ENCODE measurements at regions not wholly inside any gene's neighbourhood (a gene's known extent, or its start where the extent isn't known, plus 50 kb on each side); places are given as distances from the start of the nearest gene placed in this dataset.
"Not testable (repeated sequence)": the region's sequence is repeated elsewhere in the genome, so short reads cannot be mapped to it uniquely, and the experiment has no call there.

GRCh38 chr4:17008834-17009345 lies 110.4 kb upstream of the LDB2 start:
- DNase-seq (ENCODE audit: low spot score), result no peak
- in situ Hi-C loops (cut with HindIII; ENCODE audit: low sequenced_read_pairs), result no loop called here

- DNase-seq (ENCODE audit: low spot score); in situ Hi-C loops (cut with HindIII; ENCODE audit: low sequenced_read_pairs): not testable (repeated sequence)
These were observed 105.4 kb upstream of the LDB2 start for GRCh38 chr4:17003606-17004392.

DNA sequence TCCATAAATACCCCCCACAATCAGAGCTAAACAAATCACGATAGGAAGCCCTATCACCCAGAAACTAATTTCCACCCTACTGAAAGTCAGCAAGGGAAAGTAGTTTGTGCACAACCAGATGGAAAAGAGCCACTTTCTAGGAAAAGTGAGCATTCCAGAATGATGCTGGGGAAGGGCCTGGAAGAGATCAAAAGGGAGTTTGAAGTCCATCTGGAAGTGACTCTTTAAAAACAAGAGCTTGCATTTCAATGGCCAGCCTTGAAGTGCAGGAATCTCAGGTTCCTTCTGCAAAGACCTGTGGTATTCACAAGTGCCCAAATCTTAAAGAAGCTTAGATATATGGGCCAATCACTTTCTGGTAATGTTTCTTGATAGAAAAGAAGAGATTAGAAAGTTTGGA lies 97.0 kb upstream of the LDB2 start:
- in situ Hi-C loops (cut with HindIII; ENCODE audit: low sequenced_read_pairs), result no loop called here
- DNase-seq (ENCODE audit: low spot score), result no peak

- in situ Hi-C loops (cut with HindIII; ENCODE audit: low sequenced_read_pairs), result no loop called here
- no peak for DNase-seq (ENCODE audit: low spot score)
These were observed 95.8 kb upstream of the LDB2 start for GRCh38 chr4:16993956-16994840.

GRCh38 chr4:16992566-16993225 lies 94.3 kb upstream of the LDB2 start:
- no peak for DNase-seq (ENCODE audit: low spot score)
- in situ Hi-C loops (cut with HindIII; ENCODE audit: low sequenced_read_pairs), result no loop called here

DNA sequence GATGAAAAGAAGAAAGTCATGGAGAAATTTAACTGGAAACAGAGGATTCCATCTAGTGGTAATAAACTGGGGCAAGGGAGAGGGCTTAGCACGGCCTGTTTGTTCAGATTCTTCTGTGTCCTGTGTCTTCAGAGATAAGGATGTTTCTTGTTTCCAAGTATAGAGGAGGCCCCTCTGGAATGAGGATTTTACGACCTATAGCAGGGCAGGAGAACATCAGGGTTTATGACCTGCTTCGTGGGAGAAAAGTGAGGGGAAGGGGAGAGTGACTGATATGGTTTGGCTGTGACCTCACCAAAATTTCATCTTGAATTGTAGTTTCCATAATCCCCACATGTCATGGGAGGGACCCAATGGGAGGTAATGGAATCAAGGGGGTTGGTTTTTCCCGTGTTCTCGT lies 93.0 kb upstream of the LDB2 start:
- in situ Hi-C loops (cut with HindIII; ENCODE audit: low sequenced_read_pairs), result no loop called here
- DNase-seq (ENCODE audit: low spot score), result no peak

GRCh38 chr4:16989371-16989770 lies 90.9 kb upstream of the LDB2 start:
- DNase-seq (ENCODE audit: low spot score), result no peak
- in situ Hi-C loops (cut with HindIII; ENCODE audit: low sequenced_read_pairs), result no loop called here

GRCh38 chr4:16988814-16989213 lies 90.4 kb upstream of the LDB2 start:
- in situ Hi-C loops (cut with HindIII; ENCODE audit: low sequenced_read_pairs), result no loop called here
- no peak for DNase-seq (ENCODE audit: low spot score)

DNA sequence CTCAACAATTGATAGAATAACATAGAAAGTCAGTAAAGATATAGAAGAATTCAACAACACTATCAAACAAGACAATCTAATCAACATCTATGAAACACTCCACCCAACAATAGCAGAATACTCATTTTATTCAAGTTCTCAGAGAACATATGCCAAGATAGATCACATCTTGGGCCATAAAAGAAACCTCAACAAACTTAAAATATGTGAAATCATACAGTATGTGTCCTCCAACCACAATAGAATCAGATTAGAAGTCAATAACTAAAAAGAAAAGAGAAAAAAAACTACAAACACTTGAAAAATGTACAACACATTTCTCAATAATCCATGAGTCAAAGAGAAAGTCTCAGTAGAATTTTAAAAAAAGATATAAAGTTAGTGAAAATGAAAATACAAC lies 78.6 kb upstream of the LDB2 start:
- no peak for DNase-seq (ENCODE audit: low spot score)
- in situ Hi-C loops (cut with HindIII; ENCODE audit: low sequenced_read_pairs), result no loop called here

DNA sequence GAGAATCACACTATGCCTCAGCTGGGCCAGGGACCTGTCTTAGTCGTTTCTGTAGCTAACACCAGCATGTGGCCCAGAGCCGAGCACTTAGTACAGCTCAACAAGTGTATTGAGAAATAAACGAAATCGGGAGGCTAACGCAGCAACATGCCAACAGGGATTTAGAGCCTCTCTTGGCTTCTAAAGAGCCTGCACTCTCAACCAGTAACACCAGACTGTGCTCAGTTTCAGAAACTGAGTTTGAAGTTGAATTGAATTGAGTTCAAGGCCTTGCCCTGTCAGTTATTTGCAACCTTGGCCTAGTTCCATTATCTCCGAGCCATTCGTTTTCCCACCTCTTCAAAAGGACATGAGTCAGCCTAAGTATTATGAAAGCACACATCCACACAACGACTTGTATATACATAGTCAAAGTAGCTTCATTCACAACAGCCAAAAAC lies 71.3 kb upstream of the LDB2 start:
- in situ Hi-C loops (cut with HindIII; ENCODE audit: low sequenced_read_pairs), result no loop called here

DNA sequence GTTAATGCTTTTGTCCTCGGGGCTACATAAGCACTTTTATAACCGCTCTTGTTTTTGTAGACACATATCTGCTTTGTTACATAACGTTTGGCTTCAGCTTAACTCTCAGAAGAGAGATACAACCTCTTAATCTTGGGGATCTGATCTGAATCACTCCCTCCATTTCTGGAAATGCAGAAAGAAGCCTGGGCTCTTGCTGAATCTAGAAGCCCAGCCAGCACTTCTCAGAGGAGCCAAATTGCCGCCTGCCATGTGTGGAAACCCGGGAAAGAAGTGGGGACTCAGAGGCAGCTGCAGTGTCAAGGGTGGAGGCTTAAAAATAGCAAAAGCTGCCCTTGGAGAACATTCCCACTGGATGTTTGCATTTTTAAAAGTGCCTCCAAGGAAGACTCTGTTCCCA lies 69.3 kb upstream of the LDB2 start:
- in situ Hi-C loops (cut with HindIII; ENCODE audit: low sequenced_read_pairs), result no loop called here
- no peak for DNase-seq (ENCODE audit: low spot score)

More for the DNA sequence above, 71.3 kb upstream of the LDB2 start:
- no peak for DNase-seq (ENCODE audit: low spot score)

GRCh38 chr4:16959305-16959704 lies 60.9 kb upstream of the LDB2 start:
- in situ Hi-C loops (cut with HindIII; ENCODE audit: low sequenced_read_pairs), result no loop called here
- DNase-seq (ENCODE audit: low spot score), result no peak

DNA sequence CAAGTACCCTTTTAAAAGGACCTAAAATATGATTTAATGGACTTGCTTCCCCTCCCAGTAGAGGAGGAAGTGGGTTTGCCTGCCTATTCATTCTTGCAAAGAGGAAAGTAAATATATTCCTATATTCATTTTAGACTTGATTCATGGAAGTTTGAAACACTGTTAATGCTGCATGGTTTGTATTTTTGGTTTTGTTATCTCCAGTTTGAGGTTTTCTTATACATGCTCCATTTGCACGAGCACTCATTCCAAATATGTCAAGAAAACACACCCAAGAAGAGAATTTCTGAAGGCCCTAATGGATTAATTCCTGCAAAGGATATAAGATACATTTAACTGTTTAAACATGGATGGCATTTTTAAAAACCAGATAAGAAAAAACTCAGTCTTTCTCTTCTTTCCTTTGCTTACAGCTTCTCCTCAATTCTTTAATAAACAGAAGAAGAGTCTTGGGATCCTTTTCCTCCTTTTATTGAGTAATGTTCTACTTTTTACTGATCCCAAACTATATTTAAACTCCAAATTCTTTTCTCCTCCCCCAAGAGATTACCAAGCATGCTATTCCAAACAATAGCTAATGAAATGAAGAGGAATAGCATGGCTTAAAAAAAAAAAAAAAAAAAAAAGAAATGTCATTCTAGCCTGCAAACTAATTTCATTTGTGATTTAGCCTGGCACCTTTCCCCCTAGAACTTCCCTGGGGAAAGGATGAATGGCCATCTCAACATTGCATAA lies 54.6 kb upstream of the LDB2 start:
- in situ Hi-C loops (cut with HindIII; ENCODE audit: low sequenced_read_pairs), result no loop called here
- DNase-seq (ENCODE audit: low spot score), result no peak

DNA sequence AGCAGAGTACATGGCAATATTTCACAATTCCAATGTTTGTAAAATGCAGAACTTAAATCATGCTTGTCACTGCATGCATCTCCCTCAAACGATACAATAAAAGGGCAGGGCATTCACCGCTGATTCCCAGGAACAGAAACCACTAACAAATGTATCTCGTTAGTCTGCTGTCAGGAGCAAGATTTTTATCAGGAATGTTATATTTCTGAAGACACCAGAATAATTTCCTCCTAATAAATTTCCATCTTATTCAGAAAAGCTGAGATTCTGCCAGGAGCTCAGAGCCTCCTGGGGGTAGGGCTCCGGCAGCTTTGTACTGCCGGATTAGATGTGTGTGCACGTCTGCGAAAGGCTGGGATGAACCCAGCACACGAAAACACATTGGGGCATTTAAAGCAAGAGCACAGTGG lies 54.0 kb upstream of the LDB2 start:
- in situ Hi-C loops (cut with HindIII; ENCODE audit: low sequenced_read_pairs), result no loop called here
- DNase-seq (ENCODE audit: low spot score), result no peak
